Transverse colon (tissue), 4 donors: ENCODE measurements at regions not wholly inside any gene's neighbourhood (a gene's known extent, or its start where the extent isn't known, plus 50 kb on each side); places are given as distances from the start of the nearest gene placed in this dataset.

ENCODE experiments used
- DNase-seq: peaks from one replicate; pipeline ENCODE4 v3.0.0-alpha.2; 2019
- H3K27ac ChIP-seq, 4 donors: fragments of 200-600 bp; sonication (generic); 2 replicates each; pipeline ENCODE4 v1.5.1; 2016 to 2018; ENCODE audit warnings: inconsistent platforms in 4 of 4
- H3K27me3 ChIP-seq: fragments of 200-600 bp; sonication (generic); 2 replicates; pipeline ENCODE4 v1.5.1; 2017; ENCODE audit warnings: inconsistent platforms
- H3K36me3 ChIP-seq, 4 donors: fragments of 200-600 bp; sonication (generic); 2 replicates each; pipeline ENCODE4 v1.5.1; 2017 to 2019; ENCODE audit warnings: inconsistent platforms in 4 of 4
- H3K4me1 ChIP-seq, 4 donors: fragments of 200-600 bp; sonication (generic); 2 replicates each; pipeline ENCODE4 v1.5.1; 2017 to 2020; ENCODE audit warnings: inconsistent platforms in 4 of 4
- H3K4me3 ChIP-seq, 4 donors: fragments of 200-600 bp; sonication (generic); 1 replicate in 1 of 4; 2 replicates in 3 of 4; pipeline versions ENCODE4 v1.5.1 to v1.6.1; 2017 to 2019; ENCODE audit warnings: inconsistent platforms in 4 of 4
- H3K9me3 ChIP-seq, 2 donors: fragments of 200-600 bp; sonication (generic); 2 replicates each; pipeline ENCODE4 v1.5.1; 2017 to 2019; ENCODE audit warnings: inconsistent platforms in 2 of 2
- CTCF ChIP-seq, 5 experiments: fragments of 200-600 bp in 3 of 5; fragments of 450-650 bp in 2 of 5; sonication (generic) in 3 of 5; IDR thresholded peaks; 1 replicate in 2 of 5; 2 replicates in 3 of 5; pipeline ENCODE4 v1.5.1; 2016 to 2017; ENCODE audit warnings: antibody characterized with exemption in 5 of 5, inconsistent platforms in 3 of 5, mild to moderate bottlenecking in 2 of 5, moderate library complexity in 1 of 5
- EP300 ChIP-seq: sonication (generic); formaldehyde crosslinking; IDR thresholded peaks from one replicate; pipeline ENCODE4 v1.6.1; 2017; ENCODE audit warnings: antibody characterized with exemption, low read depth
- POLR2A ChIP-seq: fragments of 450-650 bp; IDR thresholded peaks from one replicate; pipeline ENCODE4 v1.6.1; 2016; ENCODE audit warnings: antibody characterized with exemption, mild to moderate bottlenecking, moderate library complexity
- POLR2AphosphoS5 ChIP-seq, 3 donors: sonication (generic); formaldehyde crosslinking; IDR thresholded peaks; one replicate each; pipeline ENCODE4 v1.6.1; 2016; ENCODE audit warnings: antibody characterized with exemption in 3 of 3
- WGBS, 2 donors: methylation state at CpG; one replicate each; pipeline ENCODE4 v1.1.5; 2018; ENCODE audit warnings: low coverage in 1 of 2; 5-methylcytosine and 5-hydroxymethylcytosine counted together
- in situ Hi-C, 4 donors: fragments of 200-750 bp; cut with MboI; loops; one replicate each; pipeline versions ENCODE4 v1.15.0 to v1.15.1; 2017; ENCODE audit warnings: low sequenced_read_pairs in 3 of 4, low pct_ligation_motif_present in 1 of 4, low pct_unique_long_range_greater_than_20kb in 1 of 4
- intact Hi-C: fragments of 100-400 bp; cut with DNase I; formaldehyde crosslinking; loops from one replicate; pipeline ENCODE4 v1.15.1; 2023; ENCODE audit warnings: low total_unique reads

GRCh38 chr16:65965628-65966027 lies 400.9 kb upstream of the CDH5 start:
- Histone ChIP-seq H3K4me1 (no peaks in the 10 kb centered on the region), H3K27ac (no peak overlapping the region), H3K27me3 (no peaks in the 10 kb centered on the region), H3K4me3 (no peak overlapping the region), H3K36me3 (no peaks in the 10 kb centered on the region), H3K9me3 (no peaks in the 10 kb centered on the region)
- TF ChIP-seq EP300, result no peak
- no peak for TF ChIP-seq POLR2A
- no peak for TF ChIP-seq POLR2AphosphoS5 (IDR thresholded peaks at IDR 0.05)
- no peak for TF ChIP-seq CTCF (IDR thresholded peaks at IDR 0.05)
- DNase-seq, result no peak
- intact Hi-C loops, result no loop called here
- in situ Hi-C loops, result no loop called here
- 63% methylated on average over 3 to 6 of the region's 6 CpGs for WGBS, 2 donors

- intact Hi-C loops (no loop called here), in situ Hi-C loops (no loop called here)
- no peak overlapping the region for H3K27ac ChIP-seq
- no peaks in the 10 kb centered on the region for H3K9me3 ChIP-seq
- no peak overlapping the region for H3K4me3 ChIP-seq
- no peaks in the 10 kb centered on the region for H3K4me1 ChIP-seq
- 87% methylated on average over 4 of the region's 4 CpGs; no CpG with 5 or more reads in 1 of the 2 donors for WGBS, 2 donors
- no peak for DNase-seq
- no peaks in the 10 kb centered on the region for H3K27me3 ChIP-seq
- TF ChIP-seq POLR2AphosphoS5 (IDR thresholded peaks at IDR 0.05), result no peak
- no peak for TF ChIP-seq CTCF (IDR thresholded peaks at IDR 0.05)
- no peak for TF ChIP-seq POLR2A
- no peak for TF ChIP-seq EP300
- H3K36me3 ChIP-seq, result no peaks in the 10 kb centered on the region
Measured at GRCh38 chr16:65964752-65965151, 401.7 kb upstream of the CDH5 start.

- no peaks in the 10 kb centered on the region for H3K9me3 ChIP-seq
- WGBS, 2 donors, result 61 to 79% methylated on average over 3 to 4 of the region's 4 CpGs
- TF ChIP-seq CTCF (IDR thresholded peaks at IDR 0.05), result no peak
- H3K4me1 ChIP-seq, result no peaks in the 10 kb centered on the region
- intact Hi-C loops (no loop called here), in situ Hi-C loops (no loop called here)
- no peaks in the 10 kb centered on the region for H3K27me3 ChIP-seq
- H3K36me3 ChIP-seq, result no peaks in the 10 kb centered on the region
- DNase-seq, result no peak
- H3K27ac ChIP-seq, result no peak overlapping the region
- no peak overlapping the region for H3K4me3 ChIP-seq
Measured at GRCh38 chr16:65961476-65962143, 404.9 kb upstream of the CDH5 start.

GRCh38 chr16:65959983-65960382 lies 406.5 kb upstream of the CDH5 start:
- Histone ChIP-seq H3K4me3 (no peak overlapping the region), H3K36me3 (no peaks in the 10 kb centered on the region), H3K27ac (no peak overlapping the region), H3K9me3 (no peaks in the 10 kb centered on the region), H3K4me1 (no peaks in the 10 kb centered on the region), H3K27me3 (no peaks in the 10 kb centered on the region)
- TF ChIP-seq POLR2AphosphoS5 (IDR thresholded peaks at IDR 0.05), result no peak
- TF ChIP-seq POLR2A, result no peak
- TF ChIP-seq EP300, result no peak
- TF ChIP-seq CTCF (IDR thresholded peaks at IDR 0.05), result no peak
- in situ Hi-C loops, result no loop called here
- intact Hi-C loops, result no loop called here
- no peak for DNase-seq
- WGBS, 2 donors, result 71 to 86% methylated on average over 1 to 2 of the region's 2 CpGs
